ENCODE measurements at regions not wholly inside any gene's neighbourhood (a gene's known extent, or its start where the extent isn't known, plus 50 kb on each side); places are given as distances from the start of the nearest gene placed in this dataset.
A peak's percentile ranks its signal among the peaks of the same experiment; 100 is the strongest.

DNA sequence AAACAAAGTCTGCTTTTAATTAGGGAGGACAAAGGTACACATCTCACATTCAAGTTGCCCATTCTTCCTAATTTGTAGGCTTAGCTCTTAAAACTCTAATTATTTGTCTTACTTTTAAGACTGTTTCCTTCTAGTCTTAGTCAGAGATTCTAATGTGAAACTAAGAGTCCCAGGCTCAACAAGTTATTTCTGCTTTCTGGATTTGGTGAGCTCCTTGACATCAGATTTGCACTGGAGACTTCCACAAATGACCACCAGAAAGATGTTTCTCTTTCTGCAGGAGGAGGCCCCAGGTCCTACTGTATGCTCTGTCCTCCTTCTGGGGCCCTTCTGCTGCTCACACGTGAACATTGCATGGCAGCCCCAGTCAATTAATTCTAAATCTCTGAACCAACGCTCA, 194.2 kb upstream of the JUN start:
- Histone ChIP-seq H3K36me3 (ENCODE audit: insufficient read depth, insufficient read length, low read length) (no peaks in the 10 kb centered on the region), H3K9ac (ENCODE audit: insufficient read length, low read depth) (no peak overlapping the region), H3K4me3 (ENCODE audit: insufficient read length, low read depth) (no peak overlapping the region), H3K4me1 (ENCODE audit: insufficient read depth, insufficient read length) (peaks cover 9% of the 10 kb centered on the region), H3K9me3 (ENCODE audit: insufficient read depth, low read length) (no peaks in the 10 kb centered on the region), H3K27me3 (ENCODE audit: insufficient read depth, insufficient read length) (peaks cover 33% of the 10 kb centered on the region)
- TF ChIP-seq ZNF274 (IDR thresholded peaks at IDR 0.05; ENCODE audit: low read depth, low read length) (no peak), SUZ12 (IDR thresholded peaks at IDR 0.05; ENCODE audit: extremely low read depth, insufficient read depth, insufficient read length) (no peak), YY1 (IDR thresholded peaks at IDR 0.05; ENCODE audit: insufficient read depth, insufficient read length) (no peak)
- DNase-seq (ENCODE audit: low read depth, low spot score) = no peak

DNA sequence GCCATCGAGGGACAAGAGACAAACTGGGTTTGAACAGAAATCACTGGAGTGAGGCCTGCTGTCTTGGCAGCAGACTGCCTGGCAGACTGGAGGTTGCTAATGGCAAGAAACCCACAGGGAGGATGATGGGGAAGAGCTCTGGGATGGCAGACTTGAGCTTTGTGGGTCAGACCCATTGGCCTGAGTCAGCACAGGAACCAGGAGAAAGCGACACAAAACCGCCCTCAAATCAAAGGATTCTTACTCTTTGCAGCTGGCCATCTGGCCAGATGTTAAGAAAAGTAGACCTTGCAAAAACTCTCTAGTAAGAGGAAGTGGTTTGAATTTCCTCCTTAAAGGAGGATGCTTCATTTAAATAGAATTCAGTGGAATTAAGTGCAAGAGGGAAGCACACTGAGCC, 195.2 kb upstream of the JUN start:
- peaks cover 9% of the 10 kb centered on the region for H3K4me1 ChIP-seq (ENCODE audit: insufficient read depth, insufficient read length)
- no peak for DNase-seq (ENCODE audit: low read depth, low spot score)

DNA sequence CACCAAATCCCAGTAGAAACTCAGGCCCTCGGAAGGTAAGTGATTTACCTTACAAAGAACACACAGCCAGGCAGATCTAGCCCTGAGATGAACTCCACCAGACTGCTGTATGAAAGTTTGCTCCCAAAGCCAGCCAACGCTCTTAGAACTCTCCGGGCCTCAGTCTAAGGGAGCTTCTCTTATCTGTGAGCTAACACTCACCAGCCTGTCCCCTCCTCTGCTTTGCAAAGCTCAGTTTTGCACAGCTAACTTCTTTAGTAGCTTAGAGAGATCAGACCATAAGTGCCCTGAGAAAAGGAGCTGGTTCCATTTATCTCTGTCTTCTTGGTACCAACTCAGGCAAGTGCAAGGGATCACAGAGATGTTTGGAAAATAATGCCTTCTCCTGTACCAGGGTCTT, 195.8 kb upstream of the JUN start:
- no peaks in the 10 kb centered on the region for H3K36me3 ChIP-seq (ENCODE audit: insufficient read depth, insufficient read length, low read length)
- no peaks in the 10 kb centered on the region for H3K9me3 ChIP-seq (ENCODE audit: insufficient read depth, low read length)
- TF ChIP-seq ZNF274 (IDR thresholded peaks at IDR 0.05; ENCODE audit: low read depth, low read length) (no peak), SUZ12 (IDR thresholded peaks at IDR 0.05; ENCODE audit: extremely low read depth, insufficient read depth, insufficient read length) (no peak), YY1 (IDR thresholded peaks at IDR 0.05; ENCODE audit: insufficient read depth, insufficient read length) (no peak)
- no peak overlapping the region for H3K4me3 ChIP-seq (ENCODE audit: insufficient read length, low read depth)
- peaks cover 9% of the 10 kb centered on the region for H3K4me1 ChIP-seq (ENCODE audit: insufficient read depth, insufficient read length)
- no peak for DNase-seq (ENCODE audit: low read depth, low spot score)
- H3K27me3 ChIP-seq (ENCODE audit: insufficient read depth, insufficient read length) = peaks cover 43% of the 10 kb centered on the region
- H3K9ac ChIP-seq (ENCODE audit: insufficient read length, low read depth) = no peak overlapping the region

More for the DNA sequence above, 195.2 kb upstream of the JUN start:
- Histone ChIP-seq H3K4me3 (ENCODE audit: insufficient read length, low read depth) (no peak overlapping the region), H3K27me3 (ENCODE audit: insufficient read depth, insufficient read length) (peaks cover 41% of the 10 kb centered on the region), H3K9ac (ENCODE audit: insufficient read length, low read depth) (no peak overlapping the region), H3K9me3 (ENCODE audit: insufficient read depth, low read length) (no peaks in the 10 kb centered on the region), H3K36me3 (ENCODE audit: insufficient read depth, insufficient read length, low read length) (no peaks in the 10 kb centered on the region)
- no peak for TF ChIP-seq YY1 (IDR thresholded peaks at IDR 0.05; ENCODE audit: insufficient read depth, insufficient read length)
- no peak for TF ChIP-seq SUZ12 (IDR thresholded peaks at IDR 0.05; ENCODE audit: extremely low read depth, insufficient read depth, insufficient read length)
- TF ChIP-seq ZNF274 (IDR thresholded peaks at IDR 0.05; ENCODE audit: low read depth, low read length) = no peak

- TF ChIP-seq SUZ12 (IDR thresholded peaks at IDR 0.05; ENCODE audit: extremely low read depth, insufficient read depth, insufficient read length) (no peak), YY1 (IDR thresholded peaks at IDR 0.05; ENCODE audit: insufficient read depth, insufficient read length) (no peak), ZNF274 (IDR thresholded peaks at IDR 0.05; ENCODE audit: low read depth, low read length) (no peak)
- no peak overlapping the region for H3K9ac ChIP-seq (ENCODE audit: insufficient read length, low read depth)
- H3K4me1 ChIP-seq (ENCODE audit: insufficient read depth, insufficient read length) = peaks cover 9% of the 10 kb centered on the region
- H3K36me3 ChIP-seq (ENCODE audit: insufficient read depth, insufficient read length, low read length) = no peaks in the 10 kb centered on the region
- DNase-seq (ENCODE audit: low read depth, low spot score) = peak; percentile 63
- no peak overlapping the region for H3K4me3 ChIP-seq (ENCODE audit: insufficient read length, low read depth)
- H3K9me3 ChIP-seq (ENCODE audit: insufficient read depth, low read length) = no peaks in the 10 kb centered on the region
- H3K27me3 ChIP-seq (ENCODE audit: insufficient read depth, insufficient read length) = peaks cover 43% of the 10 kb centered on the region
Observed at GRCh38 chr1:58981392-58981791, 197.5 kb upstream of the JUN start.

DNA sequence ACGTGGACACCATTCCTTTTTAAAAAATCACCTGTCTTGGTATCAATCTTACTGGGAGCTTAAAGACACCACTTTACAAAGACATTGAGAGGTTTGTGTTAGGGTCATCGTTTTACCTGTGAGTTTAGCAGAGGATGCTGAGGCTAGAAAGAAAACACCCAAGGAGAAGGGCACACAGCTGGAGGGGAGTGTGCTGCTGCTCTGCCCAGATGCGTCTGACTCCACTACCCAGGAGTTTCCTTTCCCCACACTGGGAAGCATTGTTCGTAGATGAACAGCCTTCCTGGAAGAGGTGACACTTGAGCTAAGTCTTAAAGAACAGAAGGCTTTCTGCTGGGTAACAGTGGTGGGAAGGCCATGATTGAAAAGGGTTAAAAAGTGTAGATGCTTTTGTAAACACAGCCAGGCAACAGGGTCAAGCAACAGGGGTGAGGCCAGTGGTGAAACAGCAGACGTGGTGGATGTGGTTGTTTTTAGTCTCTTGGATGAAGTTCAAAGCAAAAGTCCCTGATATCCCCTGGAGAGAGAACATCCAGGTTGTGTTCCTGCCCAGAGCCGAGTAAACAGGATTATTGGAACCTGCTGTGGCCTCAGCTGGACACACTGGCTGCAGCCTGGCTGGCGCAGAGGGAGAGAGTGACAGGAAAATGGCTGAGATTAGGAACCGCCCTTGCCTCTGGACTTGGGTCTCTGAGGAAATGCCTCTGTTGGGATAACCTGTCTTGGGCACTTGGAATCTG, 198.6 kb upstream of the JUN start:
- Histone ChIP-seq H3K9me3 (ENCODE audit: insufficient read depth, low read length) (no peaks in the 10 kb centered on the region), H3K4me1 (ENCODE audit: insufficient read depth, insufficient read length) (peaks cover 9% of the 10 kb centered on the region), H3K36me3 (ENCODE audit: insufficient read depth, insufficient read length, low read length) (no peaks in the 10 kb centered on the region), H3K4me3 (ENCODE audit: insufficient read length, low read depth) (no peak overlapping the region), H3K9ac (ENCODE audit: insufficient read length, low read depth) (no peak overlapping the region), H3K27me3 (ENCODE audit: insufficient read depth, insufficient read length) (peaks cover 41% of the 10 kb centered on the region)
- DNase-seq (ENCODE audit: low read depth, low spot score) = no peak
- TF ChIP-seq YY1 (IDR thresholded peaks at IDR 0.05; ENCODE audit: insufficient read depth, insufficient read length) (no peak), SUZ12 (IDR thresholded peaks at IDR 0.05; ENCODE audit: extremely low read depth, insufficient read depth, insufficient read length) (no peak), ZNF274 (IDR thresholded peaks at IDR 0.05; ENCODE audit: low read depth, low read length) (no peak)

DNA sequence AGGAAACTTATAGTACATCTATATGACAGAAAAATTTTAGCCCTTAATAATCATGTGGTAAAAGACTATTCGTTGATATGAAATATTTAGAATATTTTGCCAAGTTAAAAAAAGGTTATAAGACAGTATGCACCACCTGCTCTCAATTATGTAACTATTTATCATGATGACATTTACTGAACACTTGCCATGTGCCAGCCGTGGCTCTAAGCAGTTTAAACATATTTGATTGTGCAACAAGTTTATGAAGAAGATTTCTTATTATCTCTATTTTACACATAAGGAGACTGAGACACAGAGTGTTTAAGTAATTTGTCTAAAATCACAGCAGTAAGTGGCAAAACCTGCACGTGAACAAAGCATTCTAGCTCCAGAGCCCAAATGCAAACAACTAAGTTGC, 199.3 kb upstream of the JUN start:
- peaks cover 9% of the 10 kb centered on the region for H3K4me1 ChIP-seq (ENCODE audit: insufficient read depth, insufficient read length)
- TF ChIP-seq SUZ12 (IDR thresholded peaks at IDR 0.05; ENCODE audit: extremely low read depth, insufficient read depth, insufficient read length) = no peak
- TF ChIP-seq ZNF274 (IDR thresholded peaks at IDR 0.05; ENCODE audit: low read depth, low read length) = no peak
- TF ChIP-seq YY1 (IDR thresholded peaks at IDR 0.05; ENCODE audit: insufficient read depth, insufficient read length) = no peak
- peaks cover 34% of the 10 kb centered on the region for H3K27me3 ChIP-seq (ENCODE audit: insufficient read depth, insufficient read length)
- no peaks in the 10 kb centered on the region for H3K36me3 ChIP-seq (ENCODE audit: insufficient read depth, insufficient read length, low read length)
- no peak overlapping the region for H3K9ac ChIP-seq (ENCODE audit: insufficient read length, low read depth)
- no peaks in the 10 kb centered on the region for H3K9me3 ChIP-seq (ENCODE audit: insufficient read depth, low read length)
- H3K4me3 ChIP-seq (ENCODE audit: insufficient read length, low read depth) = no peak overlapping the region
- no peak for DNase-seq (ENCODE audit: low read depth, low spot score)

- DNase-seq (ENCODE audit: low read depth, low spot score) = no peak
- H3K4me1 ChIP-seq (ENCODE audit: insufficient read depth, insufficient read length) = peaks cover 9% of the 10 kb centered on the region
- H3K9me3 ChIP-seq (ENCODE audit: insufficient read depth, low read length) = no peaks in the 10 kb centered on the region
- H3K4me3 ChIP-seq (ENCODE audit: insufficient read length, low read depth) = no peak overlapping the region
- TF ChIP-seq YY1 (IDR thresholded peaks at IDR 0.05; ENCODE audit: insufficient read depth, insufficient read length) (no peak), ZNF274 (IDR thresholded peaks at IDR 0.05; ENCODE audit: low read depth, low read length) (no peak), SUZ12 (IDR thresholded peaks at IDR 0.05; ENCODE audit: extremely low read depth, insufficient read depth, insufficient read length) (no peak)
- no peaks in the 10 kb centered on the region for H3K36me3 ChIP-seq (ENCODE audit: insufficient read depth, insufficient read length, low read length)
- H3K9ac ChIP-seq (ENCODE audit: insufficient read length, low read depth) = no peak overlapping the region
- H3K27me3 ChIP-seq (ENCODE audit: insufficient read depth, insufficient read length) = peaks cover 28% of the 10 kb centered on the region
Observed at GRCh38 chr1:58983633-58984245, 199.9 kb upstream of the JUN start.
